NCI-H146 treated with DMSO at 0.1 percent for 48 hours (cell line): ENCODE measurements at regions not wholly inside any gene's neighbourhood (a gene's known extent, or its start where the extent isn't known, plus 50 kb on each side); places are given as distances from the start of the nearest gene placed in this dataset.

Source experiments
- DNase-seq: peaks from one replicate; lab custom pipeline; 2025; ENCODE audit not compliant: unreplicated experiment; lab: John Stamatoyannopoulos, UW

- no peak for DNase-seq
These were observed 296.8 kb downstream of the SMARCA2 start for GRCh38 chr9:2311920-2312319.

- DNase-seq, result no peak
These were observed 298.4 kb downstream of the SMARCA2 start for GRCh38 chr9:2313512-2313911.

DNA sequence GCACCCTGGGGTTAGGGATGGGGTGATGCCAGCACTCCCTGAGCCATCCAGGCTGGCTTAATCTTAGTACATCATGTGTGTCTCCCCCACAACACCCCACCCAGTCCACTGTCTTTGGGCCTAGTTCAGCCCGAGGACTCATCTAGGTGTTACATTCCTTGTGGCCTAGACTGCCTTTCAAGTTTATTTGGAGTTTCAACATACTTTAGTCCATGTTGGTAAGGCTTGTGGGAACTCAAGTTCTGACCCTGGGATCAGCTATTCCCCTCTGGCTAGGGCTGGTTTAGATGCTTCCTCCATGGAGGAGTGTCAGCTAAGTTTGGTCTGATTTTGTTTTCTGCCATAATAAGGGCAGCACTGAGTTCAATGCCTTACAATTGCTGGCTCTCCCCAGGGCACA is 302.4 kb downstream of the SMARCA2 start:
- no peak for DNase-seq

DNA sequence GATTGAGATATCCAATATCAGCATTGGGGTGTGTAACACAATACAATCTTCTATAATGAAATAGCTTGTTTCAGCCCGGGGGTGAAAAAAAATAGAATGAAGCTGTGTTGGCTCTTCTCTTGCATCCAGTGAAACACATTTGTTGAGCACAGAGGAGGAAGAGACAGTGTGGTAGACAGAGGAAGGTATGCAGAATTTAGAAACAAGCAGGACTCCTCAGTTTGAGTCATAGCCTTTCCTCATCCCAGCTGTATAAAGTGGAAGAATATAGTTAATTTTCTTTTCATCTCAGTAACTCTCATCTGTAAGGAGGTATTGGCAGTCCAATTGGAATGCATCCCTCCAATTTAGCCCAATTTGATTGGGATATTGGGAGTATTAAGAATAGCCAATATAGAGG is 302.2 kb upstream of the VLDLR start:
- DNase-seq, result no peak

DNA sequence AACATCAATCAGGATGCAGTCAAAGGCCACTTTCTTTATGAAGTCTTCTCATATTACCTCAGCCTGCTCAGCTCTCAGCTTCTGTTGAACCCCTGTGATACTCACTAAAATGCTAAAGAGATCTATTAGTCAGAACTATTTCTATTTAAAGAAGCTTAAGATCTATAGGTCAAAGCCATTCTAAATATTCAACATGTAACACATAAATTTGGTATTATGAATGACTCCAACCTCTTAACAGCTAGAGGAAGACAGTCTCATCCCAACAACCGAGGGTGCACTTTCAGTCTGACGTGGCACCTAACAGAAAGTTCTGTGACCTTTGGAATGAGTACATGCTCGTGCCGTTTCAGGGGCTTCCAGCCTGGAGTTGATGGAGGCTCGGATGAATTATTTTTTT is 301.5 kb upstream of the VLDLR start:
- DNase-seq, result no peak

DNA sequence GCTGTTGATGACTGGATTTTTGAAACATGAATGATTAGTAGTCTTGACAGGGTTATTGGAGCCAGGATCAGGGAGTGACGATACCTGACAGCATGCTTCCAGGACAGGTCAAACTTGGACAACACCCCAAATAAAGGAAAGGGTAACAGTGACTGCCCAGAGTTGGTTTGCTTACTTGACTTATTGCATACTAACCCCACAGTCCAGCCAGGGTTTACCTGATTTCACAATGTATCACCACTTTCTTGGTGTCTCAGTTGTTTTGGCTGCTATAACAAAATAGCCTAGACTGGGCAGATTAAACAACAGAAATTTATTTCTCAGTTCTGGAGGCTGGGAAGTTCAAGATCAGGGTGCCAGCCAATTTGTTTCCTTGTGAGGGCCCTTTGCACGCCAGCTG is 301.0 kb upstream of the VLDLR start:
- DNase-seq, result no peak

DNA sequence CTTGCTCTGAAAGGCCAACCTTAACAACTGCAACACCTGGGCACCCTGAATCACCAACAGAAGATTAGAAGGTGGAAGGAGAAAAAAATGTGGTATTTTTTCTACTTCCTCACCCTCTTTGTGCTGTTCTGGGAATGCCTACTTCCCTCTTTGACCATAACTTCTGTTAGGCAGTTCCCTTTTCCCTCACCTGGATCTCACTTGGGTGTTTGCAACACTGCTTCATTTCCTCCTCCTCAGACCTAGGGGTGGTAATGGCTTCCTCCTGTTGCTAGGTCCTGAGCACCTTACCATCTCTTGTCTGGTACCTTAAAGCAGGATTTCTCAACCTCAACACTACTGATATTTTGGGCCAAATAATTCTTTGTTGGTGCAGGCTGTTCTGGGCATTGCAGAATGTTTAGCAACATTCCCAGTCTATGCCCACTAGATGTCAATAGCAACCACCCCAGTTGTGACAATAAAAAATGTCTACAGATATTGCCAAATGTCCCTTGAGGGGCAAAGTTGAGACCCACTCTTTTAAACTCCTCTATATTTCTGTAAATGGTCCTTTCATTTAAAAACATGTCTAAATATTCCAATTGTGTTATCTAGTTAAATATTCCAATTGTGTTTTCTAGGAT is 300.0 kb upstream of the VLDLR start:
- no peak for DNase-seq

DNA sequence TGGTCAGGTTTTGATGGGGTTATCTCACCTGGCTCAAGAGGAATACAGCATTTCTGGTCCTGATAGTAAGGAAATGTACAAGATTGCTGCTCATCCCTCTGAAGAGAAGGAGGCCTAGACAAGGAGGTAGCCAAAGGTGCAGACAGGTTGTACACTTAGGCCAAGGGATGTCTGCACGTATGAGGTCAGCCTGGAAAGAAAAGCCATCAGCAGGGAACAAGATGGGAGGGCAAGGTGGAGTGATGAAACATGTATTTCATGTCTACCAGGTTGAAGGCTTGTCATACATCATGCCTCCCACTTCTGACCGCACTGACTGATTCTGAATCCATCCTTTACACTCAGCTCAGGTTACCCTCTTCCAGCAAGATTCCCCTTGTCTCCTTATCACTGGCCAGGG is 296.8 kb upstream of the VLDLR start:
- no peak for DNase-seq

- no peak for DNase-seq
These were observed 288.9 kb upstream of the VLDLR start for GRCh38 chr9:2332663-2333062.

DNA sequence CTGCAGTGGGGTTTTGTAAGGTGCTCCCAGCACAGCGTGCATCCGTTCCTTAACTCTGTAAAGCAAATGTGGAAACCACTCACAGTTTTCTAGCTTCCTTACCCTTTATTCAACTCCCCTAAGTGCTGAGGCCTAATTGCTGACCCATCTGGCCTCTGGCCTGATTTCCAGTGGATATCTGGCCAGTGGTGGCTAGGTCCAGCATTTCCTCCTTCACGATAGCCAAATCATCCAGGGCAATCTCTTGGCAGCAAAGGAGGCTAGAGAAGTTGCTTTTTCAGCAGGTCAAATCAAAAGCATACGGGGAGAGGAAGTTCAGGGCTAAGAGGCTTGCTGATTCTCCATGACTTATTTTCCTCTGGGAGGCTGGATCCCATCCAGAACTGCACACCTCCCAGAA is 286.3 kb upstream of the VLDLR start:
- no peak for DNase-seq

DNA sequence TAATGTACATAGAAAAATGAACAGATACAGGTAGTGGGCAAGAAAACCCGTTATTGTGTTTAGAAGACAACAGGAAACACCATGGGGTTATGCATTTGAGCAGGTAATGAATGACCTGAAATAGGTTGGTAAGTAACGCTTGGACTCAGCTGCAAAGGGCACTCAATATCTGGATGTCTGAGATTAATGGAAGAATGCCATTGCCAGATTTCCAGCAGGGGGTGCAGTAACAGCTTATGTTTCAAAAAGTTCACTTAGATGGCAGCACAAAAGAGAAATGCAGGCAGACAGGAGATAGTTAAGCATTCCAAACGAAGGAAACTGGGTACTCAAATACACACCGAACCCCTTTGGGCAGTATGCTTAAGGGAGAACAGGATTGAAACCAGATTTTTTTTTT is 285.5 kb upstream of the VLDLR start:
- DNase-seq, result peak; percentile 82

GRCh38 chr9:2337131-2337530 is 284.5 kb upstream of the VLDLR start:
- peak; percentile 27 for DNase-seq

DNA sequence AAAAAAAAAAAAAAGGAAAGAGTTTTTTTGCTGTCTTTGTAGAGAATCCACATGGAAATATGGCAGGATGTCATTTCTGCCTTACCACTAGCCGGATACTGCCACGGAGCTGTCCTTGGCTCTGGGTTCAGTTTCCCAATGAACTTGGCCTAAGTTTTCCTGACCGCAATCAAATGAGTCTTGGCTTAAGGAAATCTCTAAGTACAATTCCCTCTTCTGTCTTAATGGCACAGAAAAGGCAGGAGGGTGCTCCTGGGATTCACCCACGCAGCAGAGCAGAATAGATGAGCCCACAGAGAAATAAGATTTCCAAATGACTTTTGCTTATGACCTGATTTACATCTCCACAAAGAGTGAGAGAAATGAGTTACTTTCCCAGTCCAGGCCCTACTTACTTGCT is 284.0 kb upstream of the VLDLR start:
- DNase-seq, result no peak

DNA sequence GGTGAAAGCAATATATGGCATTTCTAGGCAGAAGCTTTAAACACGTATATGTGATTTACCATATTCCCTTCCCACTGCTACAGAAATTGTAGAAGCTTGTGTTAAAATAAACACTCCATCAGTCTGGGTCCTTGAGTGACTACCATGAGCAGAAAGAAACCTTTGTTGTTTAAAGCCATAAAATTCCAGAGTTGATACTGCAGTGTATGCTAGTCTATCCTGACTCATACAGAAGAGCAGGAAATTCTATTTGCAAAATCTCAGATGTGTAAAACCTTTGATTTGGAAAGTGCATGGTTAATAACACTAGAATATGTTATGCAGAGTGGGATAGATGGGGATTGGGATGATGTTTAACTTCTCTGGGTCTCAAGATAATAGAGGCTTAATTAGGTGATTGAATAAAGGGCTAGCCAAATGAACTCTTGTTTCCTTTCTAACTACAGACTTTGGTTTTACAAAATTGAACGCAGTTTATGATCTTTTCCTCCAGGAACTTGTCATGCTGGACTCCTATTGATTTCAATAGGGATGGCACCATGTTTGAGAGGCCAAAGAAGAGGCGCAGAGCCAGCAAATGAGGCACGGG is 282.7 kb upstream of the VLDLR start:
- no peak for DNase-seq

- no peak for DNase-seq
These were observed 282.2 kb upstream of the VLDLR start for GRCh38 chr9:2339416-2339815.

- peak; percentile 44 for DNase-seq
These were observed 281.4 kb upstream of the VLDLR start for GRCh38 chr9:2340046-2340760.

DNA sequence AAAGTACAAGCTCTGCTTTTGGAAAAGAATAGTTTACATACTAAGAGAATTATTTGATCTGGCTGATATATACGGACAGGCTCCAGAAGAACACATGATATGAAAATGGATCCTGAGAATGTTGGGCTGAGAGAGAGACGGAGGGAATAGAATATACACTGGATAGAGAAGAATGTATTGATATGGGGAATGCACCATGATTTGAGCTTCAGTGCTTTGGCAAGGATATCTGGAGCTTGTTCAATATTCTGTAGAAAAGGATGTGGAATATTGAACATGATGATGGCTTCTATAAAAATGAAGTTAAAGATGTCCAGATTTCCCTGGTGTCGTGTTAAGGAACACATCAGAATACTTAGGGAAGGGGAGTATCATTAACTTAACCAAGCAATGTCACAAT is 280.5 kb upstream of the VLDLR start:
- DNase-seq, result no peak

DNA sequence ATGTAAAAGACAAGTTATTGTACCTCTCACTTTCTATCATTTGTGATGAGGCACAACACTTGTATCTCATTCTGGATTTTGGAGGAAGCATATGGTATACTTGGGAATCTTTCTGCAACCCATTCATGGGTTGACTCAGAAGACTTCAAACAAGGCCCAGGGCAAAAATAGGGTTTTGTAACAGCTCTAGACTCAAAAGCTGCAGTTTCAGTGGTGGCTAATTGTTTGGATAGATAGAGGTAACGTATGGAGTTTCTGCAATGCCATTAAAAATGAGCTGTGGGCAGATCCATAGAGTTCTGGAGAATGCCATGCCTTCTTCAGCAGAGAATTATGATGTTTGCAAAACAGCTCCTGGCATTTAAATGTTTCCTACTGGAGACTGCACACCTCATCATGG is 279.6 kb upstream of the VLDLR start:
- no peak for DNase-seq

GRCh38 chr9:2343756-2344155 is 277.8 kb upstream of the VLDLR start:
- no peak for DNase-seq

DNA sequence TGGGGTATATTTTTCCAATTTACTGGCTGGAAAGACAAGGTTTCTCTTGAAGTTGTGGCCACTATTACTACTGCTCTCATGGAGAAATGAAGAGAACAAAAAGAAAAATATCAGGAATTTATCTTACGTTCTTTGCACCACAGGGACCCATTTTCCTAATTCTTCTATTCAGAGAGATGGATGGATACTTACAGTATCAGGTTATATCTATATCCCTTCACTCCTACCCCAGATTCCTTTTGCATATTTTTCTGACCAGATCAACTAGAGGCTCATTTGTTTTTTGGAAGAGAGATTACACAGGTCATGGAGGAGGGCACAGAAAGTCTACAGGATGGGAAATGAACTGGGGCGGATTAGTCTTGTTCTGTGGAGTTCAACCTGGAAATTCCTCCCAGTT is 277.2 kb upstream of the VLDLR start:
- DNase-seq, result no peak

DNA sequence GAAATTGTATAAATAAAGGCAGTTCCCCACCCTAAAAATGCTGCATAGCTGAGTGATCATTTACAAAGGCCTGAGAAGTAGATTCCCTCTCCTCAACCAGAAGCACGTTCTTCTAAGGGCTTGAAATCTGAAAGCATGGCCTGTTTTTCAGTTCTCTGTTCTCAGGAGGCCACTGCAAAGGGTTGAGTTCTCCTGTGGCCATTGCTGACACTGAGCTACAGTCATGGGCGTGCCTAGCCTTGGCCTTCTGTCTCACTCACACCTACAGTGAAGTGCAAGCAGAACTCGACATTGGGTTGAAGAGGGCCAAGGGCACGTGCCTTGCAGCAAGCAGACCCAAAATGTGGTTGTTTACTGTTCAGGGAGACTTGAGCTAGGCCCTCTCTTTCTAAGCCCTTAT is 276.6 kb upstream of the VLDLR start:
- DNase-seq, result no peak

GRCh38 chr9:2346277-2346913 is 275.2 kb upstream of the VLDLR start:
- DNase-seq, result no peak
